ENCODE measurements at regions not wholly inside any gene's neighbourhood (a gene's known extent, or its start where the extent isn't known, plus 50 kb on each side); places are given as distances from the start of the nearest gene placed in this dataset.

DNA sequence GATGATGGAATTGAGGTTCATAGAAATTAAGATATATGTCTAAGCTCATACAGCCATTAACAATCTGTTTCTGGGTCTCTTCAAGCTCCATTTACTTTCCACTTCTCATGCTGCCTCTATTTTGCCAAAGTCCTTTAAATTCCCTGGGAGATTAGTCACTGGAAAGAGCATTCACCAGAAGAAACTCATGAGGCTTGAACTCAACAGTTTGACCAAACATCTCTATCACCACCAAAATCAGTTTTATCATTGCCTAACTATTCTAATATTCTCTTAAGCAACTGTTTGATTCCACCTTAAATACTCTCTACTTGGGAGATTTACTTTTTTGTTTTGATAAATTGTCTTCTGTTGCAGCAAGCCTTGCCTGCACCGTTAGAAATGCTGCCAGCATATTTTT, 881.3 kb downstream of the KCNA4 start:
- no peaks in the 10 kb centered on the region for H4K20me1 ChIP-seq (ENCODE audit: control insufficient read depth, insufficient read depth, low read length, poor library complexity, severe bottlenecking)
- Mint-ChIP-seq H3K4me3 (no peak overlapping the region), H3K4me1 (no peaks in the 10 kb centered on the region), H3K9me3 (ENCODE audit: insufficient read depth) (peaks cover 2% of the 10 kb centered on the region), H3K27me3 (no peaks in the 10 kb centered on the region), H3K27ac (no peak overlapping the region)
- no peaks in the 10 kb centered on the region for H3K27me3 ChIP-seq (replicated peaks in 1 of 4; ENCODE audit: control extremely low read depth in 1 of 4, control insufficient read depth in 3 of 4, insufficient read depth in 4 of 4, low read length in 3 of 4)
- ChIA-PET CTCF (no interaction called here), POLR2A (no interaction called here)
- intact Hi-C loops (cut with micrococcal nuclease), result no loop called here
- no peaks in the 10 kb centered on the region for H3K4me1 ChIP-seq (ENCODE audit: control insufficient read depth in 2 of 2, insufficient read depth in 2 of 2, low read length in 2 of 2)
- H3K36me3 ChIP-seq (replicated peaks in 1 of 2; ENCODE audit: control extremely low read depth in 1 of 2, control insufficient read depth in 1 of 2, extremely low read depth in 1 of 2, insufficient read depth in 2 of 2, low read length in 1 of 2), result no peaks in the 10 kb centered on the region
- H3K9ac ChIP-seq (ENCODE audit: low read length), result no peak overlapping the region
- TF ChIP-seq, protein P1, sequence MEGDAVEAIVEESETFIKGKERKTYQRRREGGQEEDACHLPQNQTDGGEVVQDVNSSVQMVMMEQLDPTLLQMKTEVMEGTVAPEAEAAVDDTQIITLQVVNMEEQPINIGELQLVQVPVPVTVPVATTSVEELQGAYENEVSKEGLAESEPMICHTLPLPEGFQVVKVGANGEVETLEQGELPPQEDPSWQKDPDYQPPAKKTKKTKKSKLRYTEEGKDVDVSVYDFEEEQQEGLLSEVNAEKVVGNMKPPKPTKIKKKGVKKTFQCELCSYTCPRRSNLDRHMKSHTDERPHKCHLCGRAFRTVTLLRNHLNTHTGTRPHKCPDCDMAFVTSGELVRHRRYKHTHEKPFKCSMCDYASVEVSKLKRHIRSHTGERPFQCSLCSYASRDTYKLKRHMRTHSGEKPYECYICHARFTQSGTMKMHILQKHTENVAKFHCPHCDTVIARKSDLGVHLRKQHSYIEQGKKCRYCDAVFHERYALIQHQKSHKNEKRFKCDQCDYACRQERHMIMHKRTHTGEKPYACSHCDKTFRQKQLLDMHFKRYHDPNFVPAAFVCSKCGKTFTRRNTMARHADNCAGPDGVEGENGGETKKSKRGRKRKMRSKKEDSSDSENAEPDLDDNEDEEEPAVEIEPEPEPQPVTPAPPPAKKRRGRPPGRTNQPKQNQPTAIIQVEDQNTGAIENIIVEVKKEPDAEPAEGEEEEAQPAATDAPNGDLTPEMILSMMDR (IDR thresholded peaks at IDR 0.05), result no peak
- TF ChIP-seq EZH2 (IDR thresholded peaks at IDR 0.05; ENCODE audit: borderline replicate concordance, insufficient read depth, low read depth, low read length, poor library complexity, severe bottlenecking), result no peak
- no peaks in the 10 kb centered on the region for H3K79me2 ChIP-seq (ENCODE audit: control insufficient read depth, insufficient read depth, low read length)
- no peak overlapping the region for H2AFZ ChIP-seq (ENCODE audit: insufficient read depth, low read depth, low read length, poor library complexity, severe bottlenecking)
- no peak overlapping the region for H3K27ac ChIP-seq (ENCODE audit: low read length in 2 of 2)
- no peak for DNase-seq
- H3K9me3 ChIP-seq (ENCODE audit: control extremely low read depth in 1 of 3, control insufficient read depth in 2 of 3, insufficient read depth in 1 of 3, low read length in 2 of 3), result no peaks in the 10 kb centered on the region
- no CpG with 5 or more reads among the region's 1 CpG for WGBS (ENCODE audit: insufficient coverage)
- ATAC-seq (ENCODE audit: low read depth), result no peak
- no peak overlapping the region for H3K4me2 ChIP-seq (replicated peaks; ENCODE audit: low read depth, low read length, poor library complexity, severe bottlenecking)
- no peak overlapping the region for H3K4me3 ChIP-seq (ENCODE audit: control extremely low read depth in 1 of 5, extremely low read depth in 1 of 5, insufficient read depth in 1 of 5, low read depth in 2 of 5, low read length in 4 of 5)

- Histone ChIP-seq H3K9me3 (ENCODE audit: control extremely low read depth in 1 of 3, control insufficient read depth in 2 of 3, insufficient read depth in 1 of 3, low read length in 2 of 3) (no peaks in the 10 kb centered on the region), H3K4me1 (ENCODE audit: control insufficient read depth in 2 of 2, insufficient read depth in 2 of 2, low read length in 2 of 2) (no peaks in the 10 kb centered on the region), H3K4me2 (replicated peaks; ENCODE audit: low read depth, low read length, poor library complexity, severe bottlenecking) (no peak overlapping the region), H2AFZ (ENCODE audit: insufficient read depth, low read depth, low read length, poor library complexity, severe bottlenecking) (no peak overlapping the region), H3K79me2 (ENCODE audit: control insufficient read depth, insufficient read depth, low read length) (no peaks in the 10 kb centered on the region), H4K20me1 (ENCODE audit: control insufficient read depth, insufficient read depth, low read length, poor library complexity, severe bottlenecking) (no peaks in the 10 kb centered on the region), H3K27ac (ENCODE audit: low read length in 2 of 2) (no peak overlapping the region), H3K9ac (ENCODE audit: low read length) (no peak overlapping the region), H3K27me3 (replicated peaks in 1 of 4; ENCODE audit: control extremely low read depth in 1 of 4, control insufficient read depth in 3 of 4, insufficient read depth in 4 of 4, low read length in 3 of 4) (no peaks in the 10 kb centered on the region), H3K36me3 (replicated peaks in 1 of 2; ENCODE audit: control extremely low read depth in 1 of 2, control insufficient read depth in 1 of 2, extremely low read depth in 1 of 2, insufficient read depth in 2 of 2, low read length in 1 of 2) (no peaks in the 10 kb centered on the region), H3K4me3 (ENCODE audit: control extremely low read depth in 1 of 5, extremely low read depth in 1 of 5, insufficient read depth in 1 of 5, low read depth in 2 of 5, low read length in 4 of 5) (no peak overlapping the region)
- no peak for ATAC-seq (ENCODE audit: low read depth)
- no peak overlapping the region for H3K27ac Mint-ChIP-seq
- ChIA-PET CTCF (no interaction called here), POLR2A (no interaction called here)
- TF ChIP-seq, protein P1 (IDR thresholded peaks at IDR 0.05), result no peak
- TF ChIP-seq EZH2 (IDR thresholded peaks at IDR 0.05; ENCODE audit: borderline replicate concordance, insufficient read depth, low read depth, low read length, poor library complexity, severe bottlenecking), result no peak
- H3K4me1 Mint-ChIP-seq, result no peaks in the 10 kb centered on the region
- WGBS (ENCODE audit: insufficient coverage), result no CpG with 5 or more reads among the region's 1 CpG
- intact Hi-C loops (cut with micrococcal nuclease), result no loop called here
- no peak overlapping the region for H3K4me3 Mint-ChIP-seq
- no peaks in the 10 kb centered on the region for H3K9me3 Mint-ChIP-seq (ENCODE audit: insufficient read depth)
- DNase-seq, result no peak
- H3K27me3 Mint-ChIP-seq, result no peaks in the 10 kb centered on the region
Observed at GRCh38 chr11:29131055-29131454, 885.8 kb downstream of the KCNA4 start.

Measured in B cell (primary cell).